GM12874 (cell line): ENCODE measurements at regions not wholly inside any gene's neighbourhood (a gene's known extent, or its start where the extent isn't known, plus 50 kb on each side); places are given as distances from the start of the nearest gene placed in this dataset.

Experiments used
- CTCF ChIP-seq: IDR thresholded peaks from 2 replicates; pipeline ENCODE4 v1.5.1; 2011; ENCODE audit warnings: low read depth, mild to moderate bottlenecking, control low read depth, low read length, moderate library complexity; ENCODE audit not compliant: insufficient read depth

GRCh38 chr3:140871022-140871421, 70.6 kb upstream of the SLC25A36 start:
- TF ChIP-seq CTCF, result no peak

- no peak for TF ChIP-seq CTCF
These were observed 58.1 kb upstream of the SLC25A36 start for GRCh38 chr3:140883428-140884040.
